Adipocyte (in vitro differentiated cells): ENCODE measurements at regions not wholly inside any gene's neighbourhood (a gene's known extent, or its start where the extent isn't known, plus 50 kb on each side); places are given as distances from the start of the nearest gene placed in this dataset.
A peak's percentile ranks its signal among the peaks of the same experiment; 100 is the strongest.

Source experiments
- DNase-seq: peaks from one replicate; pipeline ENCODE4 v3.0.0-alpha.2; 2015; ENCODE audit warnings: low read depth
- H3K27me3 ChIP-seq: replicated peaks from 2 replicates; pipeline ENCODE4 v1.7.0; 2013; ENCODE audit warnings: mild to moderate bottlenecking, low read length, moderate library complexity; ENCODE audit not compliant: control insufficient read depth, insufficient read depth
- H3K36me3 ChIP-seq: 2 replicates; pipeline ENCODE4 v1.7.0; 2013; ENCODE audit warnings: low read length, mild to moderate bottlenecking, moderate library complexity; ENCODE audit not compliant: control insufficient read depth, insufficient read depth, severe bottlenecking
- H3K4me1 ChIP-seq: 2 replicates; pipeline ENCODE4 v1.7.0; 2013; ENCODE audit warnings: mild to moderate bottlenecking, low read length, moderate library complexity; ENCODE audit not compliant: control insufficient read depth, insufficient read depth
- H3K4me3 ChIP-seq: 2 replicates; pipeline ENCODE4 v1.7.0; 2013; ENCODE audit warnings: mild to moderate bottlenecking, low read length, moderate library complexity
- H3K9ac ChIP-seq: 2 replicates; pipeline ENCODE4 v1.7.0; 2013; ENCODE audit warnings: mild to moderate bottlenecking, low read length, moderate library complexity
- H3K9me3 ChIP-seq: 2 replicates; pipeline ENCODE4 v1.7.0; 2013; ENCODE audit warnings: mild to moderate bottlenecking, low read length, moderate library complexity; ENCODE audit not compliant: control insufficient read depth

- Histone ChIP-seq H3K36me3 (no peaks in the 10 kb centered on the region), H3K4me1 (peaks cover 2% of the 10 kb centered on the region), H3K9ac (no peak overlapping the region)
These were observed 149.8 kb upstream of the IRX3 start for GRCh38 chr16:54436346-54436745.

GRCh38 chr16:54434859-54435258 lies 148.3 kb upstream of the IRX3 start:
- Histone ChIP-seq H3K9ac (no peak overlapping the region), H3K27me3 (peaks cover 41% of the 10 kb centered on the region), H3K4me1 (peaks cover 9% of the 10 kb centered on the region), H3K9me3 (peaks cover 4% of the 10 kb centered on the region), H3K36me3 (no peaks in the 10 kb centered on the region), H3K4me3 (no peak overlapping the region)
- DNase-seq, result no peak

More at GRCh38 chr16:54436346-54436745, 149.8 kb upstream of the IRX3 start:
- no peak for DNase-seq
- no peak overlapping the region for H3K4me3 ChIP-seq
- H3K9me3 ChIP-seq, result no peaks in the 10 kb centered on the region
- peaks cover 48% of the 10 kb centered on the region for H3K27me3 ChIP-seq

- H3K4me3 ChIP-seq, result no peak overlapping the region
- DNase-seq, result no peak
- no peak overlapping the region for H3K9ac ChIP-seq
- peaks cover 22% of the 10 kb centered on the region for H3K27me3 ChIP-seq
- H3K9me3 ChIP-seq, result peaks cover 7% of the 10 kb centered on the region
- H3K36me3 ChIP-seq, result no peaks in the 10 kb centered on the region
- peaks cover 9% of the 10 kb centered on the region for H3K4me1 ChIP-seq
These were observed 146.3 kb upstream of the IRX3 start for GRCh38 chr16:54432897-54433229.

- peak; percentile 4 for DNase-seq
- H3K9ac ChIP-seq, result no peak overlapping the region
- H3K9me3 ChIP-seq, result peaks cover 7% of the 10 kb centered on the region
- H3K4me1 ChIP-seq, result peaks cover 9% of the 10 kb centered on the region
- no peaks in the 10 kb centered on the region for H3K36me3 ChIP-seq
- peaks cover 16% of the 10 kb centered on the region for H3K27me3 ChIP-seq
- H3K4me3 ChIP-seq, result no peak overlapping the region
These were observed 145.7 kb upstream of the IRX3 start for GRCh38 chr16:54431997-54432896.

- Histone ChIP-seq H3K27me3 (peaks cover 8% of the 10 kb centered on the region), H3K9ac (peak overlapping the region; percentile 56), H3K4me1 (peaks cover 9% of the 10 kb centered on the region), H3K36me3 (no peaks in the 10 kb centered on the region), H3K4me3 (peak overlapping the region; percentile 28), H3K9me3 (peaks cover 7% of the 10 kb centered on the region)
- peak; percentile 77 for DNase-seq
These were observed 144.7 kb upstream of the IRX3 start for GRCh38 chr16:54431041-54431996.

- Histone ChIP-seq H3K9ac (peak overlapping the region; percentile 56), H3K4me3 (peak overlapping the region; percentile 28), H3K36me3 (no peaks in the 10 kb centered on the region), H3K27me3 (peaks cover 2% of the 10 kb centered on the region), H3K4me1 (peaks cover 9% of the 10 kb centered on the region), H3K9me3 (peaks cover 7% of the 10 kb centered on the region)
- DNase-seq, result peak; percentile 91
These were observed 144.0 kb upstream of the IRX3 start for GRCh38 chr16:54430491-54431030.

- Histone ChIP-seq H3K36me3 (no peaks in the 10 kb centered on the region), H3K4me3 (no peak overlapping the region), H3K9me3 (peaks cover 7% of the 10 kb centered on the region), H3K27me3 (peaks cover 3% of the 10 kb centered on the region), H3K4me1 (peaks cover 9% of the 10 kb centered on the region), H3K9ac (no peak overlapping the region)
- DNase-seq, result no peak
These were observed 142.4 kb upstream of the IRX3 start for GRCh38 chr16:54429029-54429428.

- H3K4me3 ChIP-seq, result no peak overlapping the region
- H3K27me3 ChIP-seq, result peaks cover 3% of the 10 kb centered on the region
- peaks cover 17% of the 10 kb centered on the region for H3K4me1 ChIP-seq
- H3K9me3 ChIP-seq, result peaks cover 7% of the 10 kb centered on the region
- no peak for DNase-seq
- H3K9ac ChIP-seq, result no peak overlapping the region
- H3K36me3 ChIP-seq, result no peaks in the 10 kb centered on the region
These were observed 139.9 kb upstream of the IRX3 start for GRCh38 chr16:54426553-54426849.

- no peak for DNase-seq
- peaks cover 11% of the 10 kb centered on the region for H3K4me1 ChIP-seq
These were observed 139.3 kb upstream of the IRX3 start for GRCh38 chr16:54425681-54426552.

GRCh38 chr16:54425068-54425467 lies 138.5 kb upstream of the IRX3 start:
- H3K4me1 ChIP-seq, result peaks cover 9% of the 10 kb centered on the region
- H3K27me3 ChIP-seq, result peaks cover 3% of the 10 kb centered on the region
- H3K9me3 ChIP-seq, result peaks cover 4% of the 10 kb centered on the region
- H3K36me3 ChIP-seq, result no peaks in the 10 kb centered on the region
- H3K9ac ChIP-seq, result no peak overlapping the region
- no peak for DNase-seq
- no peak overlapping the region for H3K4me3 ChIP-seq

More at GRCh38 chr16:54425681-54426552, 139.3 kb upstream of the IRX3 start:
- no peaks in the 10 kb centered on the region for H3K36me3 ChIP-seq
- peaks cover 3% of the 10 kb centered on the region for H3K27me3 ChIP-seq
- H3K9me3 ChIP-seq, result peaks cover 7% of the 10 kb centered on the region
- H3K4me3 ChIP-seq, result no peak overlapping the region
- no peak overlapping the region for H3K9ac ChIP-seq
